NCI-H187 treated with DMSO at 0.1 percent for 48 hours (cell line): ENCODE measurements at regions not wholly inside any gene's neighbourhood (a gene's known extent, or its start where the extent isn't known, plus 50 kb on each side); places are given as distances from the start of the nearest gene placed in this dataset.

Experiments
- DNase-seq: peaks from one replicate; lab custom pipeline; 2025; lab: John Stamatoyannopoulos, UW

GRCh38 chr21:28788030-28788429 lies 204.6 kb downstream of the LTN1 start:
- DNase-seq: no peak

- no peak for DNase-seq
Observed at GRCh38 chr21:28783641-28784185, 209.0 kb downstream of the LTN1 start.

GRCh38 chr21:28781602-28782276 lies 210.9 kb downstream of the LTN1 start:
- no peak for DNase-seq

- no peak for DNase-seq
Observed at GRCh38 chr21:28779914-28780313, 212.8 kb downstream of the LTN1 start.

GRCh38 chr21:28776251-28776650 lies 216.4 kb downstream of the LTN1 start:
- no peak for DNase-seq

- no peak for DNase-seq
Observed at GRCh38 chr21:28775071-28775470, 217.6 kb downstream of the LTN1 start.

- no peak for DNase-seq
Observed at GRCh38 chr21:28773036-28773435, 219.6 kb downstream of the LTN1 start.

- no peak for DNase-seq
Observed at GRCh38 chr21:28771790-28772501, 220.7 kb downstream of the LTN1 start.

GRCh38 chr21:28770867-28771661 lies 221.6 kb downstream of the LTN1 start:
- DNase-seq: no peak

- DNase-seq: no peak
Observed at GRCh38 chr21:28769683-28770082, 223.0 kb downstream of the LTN1 start.

GRCh38 chr21:28768753-28769152 lies 223.9 kb downstream of the LTN1 start:
- no peak for DNase-seq

GRCh38 chr21:28767523-28767922 lies 225.2 kb downstream of the LTN1 start:
- DNase-seq: no peak

- no peak for DNase-seq
Observed at GRCh38 chr21:28763809-28764418, 228.8 kb downstream of the LTN1 start.

GRCh38 chr21:28762357-28762735 lies 230.3 kb downstream of the LTN1 start:
- DNase-seq: no peak

- no peak for DNase-seq
Observed at GRCh38 chr21:28761674-28762356, 230.9 kb downstream of the LTN1 start.

GRCh38 chr21:28758883-28759242 lies 233.8 kb downstream of the LTN1 start:
- DNase-seq: no peak

- no peak for DNase-seq
Observed at GRCh38 chr21:28758042-28758882, 234.4 kb downstream of the LTN1 start.

- no peak for DNase-seq
Observed at GRCh38 chr21:28754862-28755261, 237.8 kb downstream of the LTN1 start.

GRCh38 chr21:28754127-28754611 lies 238.5 kb downstream of the LTN1 start:
- no peak for DNase-seq

- no peak for DNase-seq
Observed at GRCh38 chr21:28752131-28752530, 240.5 kb downstream of the LTN1 start.

- DNase-seq: no peak
Observed at GRCh38 chr21:28751176-28751575, 241.5 kb downstream of the LTN1 start.
